SU-DHL-6 (cell line): ENCODE measurements at regions not wholly inside any gene's neighbourhood (a gene's known extent, or its start where the extent isn't known, plus 50 kb on each side); places are given as distances from the start of the nearest gene placed in this dataset.

Experiments
- EZH2phosphoT487 ChIP-seq: fragments of 200-600 bp; sonication (generic), shearing (Covaris generic); conservative IDR thresholded peaks from 2 replicates; pipeline ENCODE4 v1.6.1; 2018; ENCODE audit warnings: mild to moderate bottlenecking, antibody characterized with exemption, low read length, moderate library complexity, mixed read lengths
- TF ChIP-seq, protein P1 (sequence below): fragments of 200-600 bp; sonication (generic); IDR thresholded peaks from one replicate; pipeline ENCODE4 v1.5.1; 2017; ENCODE audit warnings: antibody characterized with exemption, mild to moderate bottlenecking, low read length, moderate library complexity; ENCODE audit not compliant: insufficient read depth, poor library complexity, severe bottlenecking

DNA sequence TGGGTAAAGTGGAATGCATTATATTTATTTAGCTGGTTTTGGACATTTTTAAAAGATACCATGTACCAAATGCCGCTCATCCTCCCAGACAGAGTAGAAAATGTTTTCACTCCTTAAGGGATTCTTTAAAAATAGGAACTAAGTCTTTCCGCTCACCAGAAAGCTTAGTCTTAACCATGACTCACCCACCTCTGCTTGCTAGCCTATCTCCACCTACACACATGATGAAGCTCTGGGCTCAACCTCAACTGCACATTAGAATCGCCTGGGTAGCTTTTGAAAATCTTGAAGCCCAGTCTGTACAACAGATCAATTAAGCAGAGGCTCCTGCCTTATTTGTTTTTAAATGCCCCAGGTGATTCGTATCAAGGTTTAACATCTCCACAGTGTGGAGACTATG lies 260.5 kb downstream of the NEDD1 start:
- TF ChIP-seq, protein P1, sequence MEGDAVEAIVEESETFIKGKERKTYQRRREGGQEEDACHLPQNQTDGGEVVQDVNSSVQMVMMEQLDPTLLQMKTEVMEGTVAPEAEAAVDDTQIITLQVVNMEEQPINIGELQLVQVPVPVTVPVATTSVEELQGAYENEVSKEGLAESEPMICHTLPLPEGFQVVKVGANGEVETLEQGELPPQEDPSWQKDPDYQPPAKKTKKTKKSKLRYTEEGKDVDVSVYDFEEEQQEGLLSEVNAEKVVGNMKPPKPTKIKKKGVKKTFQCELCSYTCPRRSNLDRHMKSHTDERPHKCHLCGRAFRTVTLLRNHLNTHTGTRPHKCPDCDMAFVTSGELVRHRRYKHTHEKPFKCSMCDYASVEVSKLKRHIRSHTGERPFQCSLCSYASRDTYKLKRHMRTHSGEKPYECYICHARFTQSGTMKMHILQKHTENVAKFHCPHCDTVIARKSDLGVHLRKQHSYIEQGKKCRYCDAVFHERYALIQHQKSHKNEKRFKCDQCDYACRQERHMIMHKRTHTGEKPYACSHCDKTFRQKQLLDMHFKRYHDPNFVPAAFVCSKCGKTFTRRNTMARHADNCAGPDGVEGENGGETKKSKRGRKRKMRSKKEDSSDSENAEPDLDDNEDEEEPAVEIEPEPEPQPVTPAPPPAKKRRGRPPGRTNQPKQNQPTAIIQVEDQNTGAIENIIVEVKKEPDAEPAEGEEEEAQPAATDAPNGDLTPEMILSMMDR: no peak
- TF ChIP-seq EZH2phosphoT487: no peak
